Esophagus squamous epithelium (tissue), 5 donors: ENCODE measurements at regions not wholly inside any gene's neighbourhood (a gene's known extent, or its start where the extent isn't known, plus 50 kb on each side); places are given as distances from the start of the nearest gene placed in this dataset.

ENCODE experiments used
- DNase-seq: peaks from one replicate; lab custom pipeline; 2025; lab: John Stamatoyannopoulos, UW
- H3K27ac ChIP-seq, 4 donors: fragments of 200-600 bp; sonication (generic); one replicate each; pipeline ENCODE4 v1.5.1; 2016 to 2019; ENCODE audit warnings: mild to moderate bottlenecking in 1 of 4
- H3K27me3 ChIP-seq, 4 donors: fragments of 200-600 bp; sonication (generic); 1 replicate in 3 of 4; 2 replicates in 1 of 4; pipeline versions ENCODE4 v1.5.1 to v1.6.0; 2017 to 2021; ENCODE audit warnings: antibody characterized with exemption in 1 of 4
- H3K36me3 ChIP-seq, 3 donors: fragments of 200-600 bp; sonication (generic); one replicate each; pipeline ENCODE4 v1.5.1; 2016 to 2019
- H3K4me1 ChIP-seq, 3 donors: fragments of 200-600 bp; sonication (generic); one replicate each; pipeline ENCODE4 v1.5.1; 2017 to 2019
- H3K4me3 ChIP-seq, 4 donors: fragments of 200-600 bp; sonication (generic); 1 replicate in 3 of 4; 2 replicates in 1 of 4; pipeline ENCODE4 v1.5.1; 2016 to 2019; ENCODE audit warnings: mild to moderate bottlenecking in 2 of 4, moderate library complexity in 1 of 4
- H3K9me3 ChIP-seq, 3 donors: fragments of 200-600 bp; sonication (generic); one replicate each; pipeline ENCODE4 v1.5.1; 2016 to 2019
- CTCF ChIP-seq, 6 experiments: fragments of 450-650 bp in 4 of 6; fragments of 200-600 bp in 2 of 6; sonication (generic) in 2 of 6; IDR thresholded peaks; one replicate each; pipeline ENCODE4 v1.5.1; 2016 to 2019; ENCODE audit warnings: antibody characterized with exemption in 6 of 6, mild to moderate bottlenecking in 4 of 6, moderate library complexity in 4 of 6
- POLR2A ChIP-seq, 4 donors: fragments of 450-650 bp; IDR thresholded peaks; one replicate each; pipeline ENCODE4 v1.6.1; 2017; ENCODE audit warnings: antibody characterized with exemption in 4 of 4, mild to moderate bottlenecking in 4 of 4, moderate library complexity in 3 of 4
- WGBS, 2 donors: methylation state at CpG; one replicate each; pipeline ENCODE4 v1.1.5; 2018; 5-methylcytosine and 5-hydroxymethylcytosine counted together
- intact Hi-C: fragments of 100-400 bp; cut with DNase I; formaldehyde crosslinking; loops from one replicate; pipeline ENCODE4 v1.15.0; 2022
- donor health status: DM: yes; HTN: yes; CAD: no.

GRCh38 chr5:155625315-155625714, 611.8 kb downstream of the KIF4B start:
- intact Hi-C loops, result no loop called here
- H3K36me3 ChIP-seq, result no peaks in the 10 kb centered on the region
- H3K27ac ChIP-seq, result no peak overlapping the region
- peaks cover 0 to 28% (median 0%) of the 10 kb centered on the region in 4 donors for H3K27me3 ChIP-seq
- WGBS, 2 donors, result 36 to 39% methylated on average over 3 of the region's 3 CpGs
- no peaks in the 10 kb centered on the region for H3K4me1 ChIP-seq
- no peak overlapping the region for H3K4me3 ChIP-seq
- TF ChIP-seq CTCF (IDR thresholded peaks at IDR 0.05), result no peak
- no peak for TF ChIP-seq POLR2A (IDR thresholded peaks at IDR 0.05)
- DNase-seq, result no peak
- H3K9me3 ChIP-seq, result no peaks in the 10 kb centered on the region

GRCh38 chr5:155625897-155626543, 612.5 kb downstream of the KIF4B start:
- no peaks in the 10 kb centered on the region for H3K9me3 ChIP-seq
- no peak for TF ChIP-seq POLR2A (IDR thresholded peaks at IDR 0.05)
- no peak for TF ChIP-seq CTCF (IDR thresholded peaks at IDR 0.05)
- H3K27me3 ChIP-seq, result peaks cover 0 to 21% (median 0%) of the 10 kb centered on the region in 4 donors
- H3K4me1 ChIP-seq, result no peaks in the 10 kb centered on the region
- no peak overlapping the region for H3K4me3 ChIP-seq
- H3K27ac ChIP-seq, result no peak overlapping the region
- WGBS, 2 donors, result 72 to 73% methylated on average over 3 of the region's 3 CpGs
- no peak for DNase-seq
- H3K36me3 ChIP-seq, result no peaks in the 10 kb centered on the region
- intact Hi-C loops, result no loop called here

GRCh38 chr5:155626592-155626991, 613.0 kb downstream of the KIF4B start:
- H3K4me1 ChIP-seq, result no peaks in the 10 kb centered on the region
- peaks cover 0 to 20% (median 0%) of the 10 kb centered on the region in 4 donors for H3K27me3 ChIP-seq
- H3K9me3 ChIP-seq, result no peaks in the 10 kb centered on the region
- WGBS, 2 donors, result 78 to 87% methylated on average over 6 of the region's 6 CpGs
- TF ChIP-seq CTCF (IDR thresholded peaks at IDR 0.05) (no peak), POLR2A (IDR thresholded peaks at IDR 0.05) (no peak)
- H3K27ac ChIP-seq, result no peak overlapping the region
- H3K36me3 ChIP-seq, result no peaks in the 10 kb centered on the region
- intact Hi-C loops, result no loop called here
- DNase-seq, result no peak
- no peak overlapping the region for H3K4me3 ChIP-seq

GRCh38 chr5:155628346-155628745, 614.8 kb downstream of the KIF4B start:
- intact Hi-C loops, result no loop called here
- WGBS, 2 donors, result 71 to 78% methylated on average over 2 to 7 of the region's 7 CpGs
- DNase-seq, result no peak
- no peaks in the 10 kb centered on the region for H3K36me3 ChIP-seq
- peaks cover 0 to 12% (median 0%) of the 10 kb centered on the region in 4 donors for H3K27me3 ChIP-seq
- TF ChIP-seq POLR2A (IDR thresholded peaks at IDR 0.05) (no peak), CTCF (IDR thresholded peaks at IDR 0.05) (no peak)
- no peak overlapping the region for H3K4me3 ChIP-seq
- no peaks in the 10 kb centered on the region for H3K9me3 ChIP-seq
- H3K27ac ChIP-seq, result no peak overlapping the region
- H3K4me1 ChIP-seq, result no peaks in the 10 kb centered on the region

- Histone ChIP-seq H3K9me3 (no peaks in the 10 kb centered on the region), H3K4me3 (no peak overlapping the region), H3K27me3 (peaks cover 0 to under 1% (median 0%) of the 10 kb centered on the region in 4 donors), H3K36me3 (no peaks in the 10 kb centered on the region), H3K4me1 (no peaks in the 10 kb centered on the region), H3K27ac (no peak overlapping the region)
- intact Hi-C loops, result no loop called here
- no peak for DNase-seq
- TF ChIP-seq CTCF (IDR thresholded peaks at IDR 0.05), result no peak
- no peak for TF ChIP-seq POLR2A (IDR thresholded peaks at IDR 0.05)
- 62 to 100% methylated on average over 1 of the region's 1 CpG for WGBS, 2 donors
Observed at GRCh38 chr5:155629597-155629996, 616.0 kb downstream of the KIF4B start.
